ENCODE measurements at regions not wholly inside any gene's neighbourhood (a gene's known extent, or its start where the extent isn't known, plus 50 kb on each side); places are given as distances from the start of the nearest gene placed in this dataset.

- Histone ChIP-seq H3K9me1 (ENCODE audit: control insufficient read depth, insufficient read depth, low read length) (no peaks in the 10 kb centered on the region), H3K9me3 (replicated peaks; ENCODE audit: control insufficient read depth, insufficient read depth, low read depth, low read length) (no peaks in the 10 kb centered on the region), H3K79me2 (ENCODE audit: control insufficient read depth, insufficient read depth, low read length) (no peaks in the 10 kb centered on the region), H3K36me3 (ENCODE audit: control insufficient read depth, insufficient read depth, low read length) (no peaks in the 10 kb centered on the region), H3K9ac (ENCODE audit: insufficient read depth in 1 of 2, low read depth in 2 of 2, low read length in 2 of 2) (no peak overlapping the region), H3K4me1 (replicated peaks in 1 of 2; ENCODE audit: control insufficient read depth in 2 of 2, insufficient read depth in 2 of 2, low read length in 2 of 2) (no peaks in the 10 kb centered on the region), H2AFZ (ENCODE audit: low read depth, low read length) (no peak overlapping the region), H4K20me1 (replicated peaks; ENCODE audit: control insufficient read depth, insufficient read depth, low read length) (no peaks in the 10 kb centered on the region), H3K27me3 (ENCODE audit: control insufficient read depth in 2 of 2, insufficient read depth in 2 of 2, low read length in 2 of 2) (no peaks in the 10 kb centered on the region), H3K4me2 (ENCODE audit: insufficient read depth, low read length) (no peak overlapping the region), H3K27ac (ENCODE audit: extremely low read depth, low read depth, low read length) (no peak overlapping the region), H3K4me3 (no peak overlapping the region)
- BruUV-seq (replicated peaks): no TSS peak
- DNase-seq (ENCODE audit: extremely low read depth in 1 of 4, low spot score in 3 of 4) (no peak), ATAC-seq (no peak), FAIRE-seq (no peak)
- in situ Hi-C loops (cut with MboI): no loop called here
- POLR2A ChIA-PET: no interaction called here
- TF ChIP-seq FOXJ2 (tag; IDR thresholded peaks at IDR 0.05) (no peak), KDM4B (IDR thresholded peaks at IDR 0.05; ENCODE audit: borderline replicate concordance in 2 of 2, low read depth in 1 of 2) (no peak), NR3C1 (CRISPR knock-in tag; IDR thresholded peaks at IDR 0.05) (no peak), ZNF696 (CRISPR knock-in tag; conservative IDR thresholded peaks at IDR 0.05) (no peak), EP300 (IDR thresholded peaks at IDR 0.05; ENCODE audit: low read length) (no peak), ZNF395 (CRISPR knock-in tag; IDR thresholded peaks at IDR 0.05) (no peak), USF1 (CRISPR knock-in tag; IDR thresholded peaks at IDR 0.05) (no peak), RB1 (IDR thresholded peaks at IDR 0.05; ENCODE audit: low read depth) (no peak), PHF21A (IDR thresholded peaks at IDR 0.05; ENCODE audit: borderline replicate concordance, low read depth) (no peak), SPI1 (IDR thresholded peaks at IDR 0.05; ENCODE audit: borderline replicate concordance, low read depth, low read length) (no peak)
- TF ChIP-seq, protein P1, sequence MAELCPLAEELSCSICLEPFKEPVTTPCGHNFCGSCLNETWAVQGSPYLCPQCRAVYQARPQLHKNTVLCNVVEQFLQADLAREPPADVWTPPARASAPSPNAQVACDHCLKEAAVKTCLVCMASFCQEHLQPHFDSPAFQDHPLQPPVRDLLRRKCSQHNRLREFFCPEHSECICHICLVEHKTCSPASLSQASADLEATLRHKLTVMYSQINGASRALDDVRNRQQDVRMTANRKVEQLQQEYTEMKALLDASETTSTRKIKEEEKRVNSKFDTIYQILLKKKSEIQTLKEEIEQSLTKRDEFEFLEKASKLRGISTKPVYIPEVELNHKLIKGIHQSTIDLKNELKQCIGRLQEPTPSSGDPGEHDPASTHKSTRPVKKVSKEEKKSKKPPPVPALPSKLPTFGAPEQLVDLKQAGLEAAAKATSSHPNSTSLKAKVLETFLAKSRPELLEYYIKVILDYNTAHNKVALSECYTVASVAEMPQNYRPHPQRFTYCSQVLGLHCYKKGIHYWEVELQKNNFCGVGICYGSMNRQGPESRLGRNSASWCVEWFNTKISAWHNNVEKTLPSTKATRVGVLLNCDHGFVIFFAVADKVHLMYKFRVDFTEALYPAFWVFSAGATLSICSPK (IDR thresholded peaks at IDR 0.05; ENCODE audit: borderline replicate concordance): no peak
- CTCF ChIA-PET (ENCODE audit: low intra/inter-chr PET ratio): no interaction called here
- intact Hi-C loops (cut with micrococcal nuclease): no loop called here
- 0% methylated on average over 1 of the region's 2 CpGs for WGBS (ENCODE audit: insufficient coverage, low coverage, missing lambda C conversion rate)
These were observed 738.2 kb downstream of the COL12A1 start for GRCh38 chr6:74467533-74468215.

Measured in K562 (cell line).